OCI-M2 (cell line): ENCODE measurements at regions not wholly inside any gene's neighbourhood (a gene's known extent, or its start where the extent isn't known, plus 50 kb on each side); places are given as distances from the start of the nearest gene placed in this dataset.
"Not testable (repeated sequence)": the region's sequence is repeated elsewhere in the genome, so short reads cannot be mapped to it uniquely, and the experiment has no call there.

Source experiments
- DNase-seq: peaks from one replicate; lab custom pipeline; 2025; ENCODE audit not compliant: unreplicated experiment; lab: John Stamatoyannopoulos, UW

- DNase-seq, result no peak
Measured at GRCh38 chr2:137881711-137882110, 82.6 kb upstream of the HNMT start.

- no peak for DNase-seq
Measured at GRCh38 chr2:137886083-137886831, 78.0 kb upstream of the HNMT start.

DNA sequence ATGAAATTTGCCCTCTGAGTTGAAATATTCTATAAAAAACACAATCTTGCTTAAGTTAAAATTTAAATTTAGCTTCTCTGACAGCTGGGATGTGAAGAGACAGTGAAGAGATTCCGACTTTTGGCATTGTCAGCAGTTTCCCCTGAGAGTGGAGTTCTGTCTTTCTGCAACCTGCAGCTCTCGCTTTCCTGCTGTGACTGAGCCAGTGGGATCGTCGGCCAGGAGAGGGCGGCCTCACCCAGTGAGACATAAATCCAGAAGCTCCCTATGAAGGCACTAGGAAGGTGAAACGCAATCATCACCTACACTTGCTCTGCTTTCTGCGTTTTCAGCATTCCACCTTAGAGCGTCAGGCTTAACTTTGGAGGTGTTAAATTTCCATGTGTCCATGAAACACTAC lies 75.4 kb upstream of the HNMT start:
- DNase-seq, result no peak

DNA sequence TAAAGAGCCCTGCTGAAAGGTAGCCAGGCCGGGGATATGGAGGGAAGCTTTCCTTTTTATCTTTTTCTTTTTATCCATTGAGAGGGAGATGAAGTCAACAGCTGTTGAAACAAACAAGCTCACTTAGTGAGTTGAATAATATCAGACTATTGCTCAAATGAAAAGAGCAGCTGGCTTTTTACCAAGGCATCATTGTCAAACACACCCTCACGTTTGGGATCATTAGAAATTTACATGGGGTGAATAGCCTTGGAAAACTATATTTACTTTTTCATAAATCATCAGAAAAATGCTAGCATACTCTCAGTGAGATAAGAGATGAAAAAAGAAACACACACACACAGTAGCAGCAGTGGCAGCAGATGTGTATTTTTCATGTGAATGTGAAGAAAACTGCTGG lies 71.5 kb upstream of the HNMT start:
- no peak for DNase-seq

- no peak for DNase-seq
Measured at GRCh38 chr2:137893145-137893544, 71.1 kb upstream of the HNMT start.

DNA sequence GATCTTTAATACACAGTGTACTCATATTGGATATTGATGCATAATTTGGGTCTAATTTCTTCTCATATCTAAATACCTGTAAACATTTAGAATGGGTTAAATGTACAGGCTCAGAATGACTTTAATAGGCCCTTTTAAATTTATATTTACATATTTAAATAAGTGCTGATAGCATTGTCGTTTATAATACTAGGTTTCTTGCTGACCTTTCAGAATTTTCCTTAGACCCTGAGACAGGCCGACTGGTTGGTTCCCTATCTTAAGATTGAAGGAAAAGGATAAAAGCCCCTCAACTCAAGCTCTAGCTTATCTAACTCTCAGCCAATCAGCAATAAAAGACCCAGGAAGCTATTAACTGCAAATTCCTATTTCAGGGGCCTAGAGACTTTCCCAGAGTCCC lies 67.8 kb upstream of the HNMT start:
- no peak for DNase-seq

- no peak for DNase-seq
Measured at GRCh38 chr2:137897082-137897481, 67.2 kb upstream of the HNMT start.

GRCh38 chr2:137900421-137901141 lies 63.7 kb upstream of the HNMT start:
- no peak for DNase-seq

DNA sequence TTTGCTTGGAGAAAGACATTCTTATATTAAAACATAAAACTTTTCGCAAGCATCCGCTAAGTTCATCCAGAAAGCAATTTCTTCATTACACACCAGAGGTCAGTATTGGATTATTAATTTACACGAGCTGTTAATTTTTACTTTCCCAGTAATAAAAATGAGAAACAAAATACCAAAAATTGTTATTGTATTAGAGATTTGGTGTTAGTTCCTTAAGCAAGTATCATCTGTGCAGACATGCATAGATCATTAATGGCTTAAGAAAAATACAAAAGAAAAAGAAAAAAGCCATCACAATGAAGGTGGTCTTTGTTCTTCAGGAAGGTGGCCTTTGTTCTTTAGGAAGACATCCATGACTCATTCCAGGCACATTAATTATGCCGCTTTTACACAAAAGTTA lies 53.6 kb upstream of the HNMT start:
- no peak for DNase-seq

- DNase-seq, result no peak
Measured at GRCh38 chr2:137912371-137912770, 51.9 kb upstream of the HNMT start.

DNA sequence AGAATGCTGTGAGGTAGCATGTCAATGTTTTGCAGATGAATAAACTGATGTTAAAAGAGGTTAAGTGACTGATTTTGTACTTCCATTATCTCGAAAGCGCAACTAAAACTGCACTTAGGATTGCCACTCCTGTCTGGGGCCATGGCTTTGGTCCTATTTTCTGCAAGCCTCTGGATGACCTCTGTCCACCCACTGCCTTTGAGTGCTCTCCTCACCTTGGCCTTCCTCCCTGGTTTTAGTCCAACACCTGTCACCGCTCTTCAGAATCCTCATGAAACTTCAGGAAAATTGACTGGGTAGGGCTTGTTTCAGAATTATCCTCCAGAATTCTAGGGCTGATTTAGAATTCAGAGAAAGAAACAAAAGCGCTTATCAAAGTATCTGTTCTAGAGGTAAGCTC lies 51.1 kb upstream of the HNMT start:
- no peak for DNase-seq

DNA sequence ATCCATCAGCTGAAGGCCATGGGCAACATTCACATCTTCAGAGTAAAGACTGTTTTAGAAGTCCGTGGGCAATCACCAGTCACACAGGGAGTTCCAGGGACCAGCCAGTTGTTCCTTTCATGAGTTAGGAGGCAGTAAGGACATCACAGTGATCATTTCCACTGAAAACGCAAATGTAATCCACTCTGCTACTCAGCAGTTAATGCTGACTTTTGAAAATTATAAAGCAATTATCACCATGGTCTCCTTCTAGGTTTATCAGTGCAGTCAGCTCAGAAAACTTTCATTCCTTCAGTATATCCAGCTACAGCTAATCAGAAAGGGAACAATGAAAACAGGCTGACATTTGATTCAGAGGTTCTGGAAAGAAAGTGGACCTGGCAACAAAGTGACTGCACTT lies 50.6 kb upstream of the HNMT start:
- not testable (repeated sequence) for DNase-seq
